ENCODE measurements at regions not wholly inside any gene's neighbourhood (a gene's known extent, or its start where the extent isn't known, plus 50 kb on each side); places are given as distances from the start of the nearest gene placed in this dataset.

DNA sequence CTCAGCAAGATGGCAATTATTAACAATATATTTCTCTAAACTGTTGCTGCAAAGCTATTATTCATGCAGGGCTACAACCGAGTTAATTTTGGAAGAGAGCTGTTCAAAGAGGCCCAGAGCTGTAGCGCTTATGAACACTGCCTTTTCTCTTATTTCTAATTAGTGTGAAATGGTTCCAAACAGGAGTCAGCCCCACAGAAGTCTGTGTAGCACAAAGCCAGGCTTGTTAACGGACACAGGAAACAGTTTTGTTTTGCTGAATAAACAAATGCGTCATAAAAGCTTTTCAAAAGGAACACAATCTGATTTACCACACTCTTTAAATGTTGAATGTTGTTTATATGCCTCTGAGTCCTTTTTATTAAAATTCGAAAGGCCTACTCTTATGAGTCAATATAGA is 396.5 kb downstream of the ANXA1 start:
- Histone ChIP-seq H3K9me3 (ENCODE audit: control insufficient read depth, low read length) (no peaks in the 10 kb centered on the region), H3K4me1 (ENCODE audit: control insufficient read depth, insufficient read depth, low read length, poor library complexity, severe bottlenecking) (peaks cover 4% of the 10 kb centered on the region), H3K36me3 (ENCODE audit: control insufficient read depth, insufficient read depth, low read length) (no peaks in the 10 kb centered on the region), H3K4me3 (ENCODE audit: extremely low read depth, insufficient read depth, low read length, poor library complexity, severe bottlenecking) (no peak overlapping the region), H3K27ac (ENCODE audit: low read depth, low read length, severe bottlenecking) (peak overlapping the region; percentile 0)
- 68% methylated on average over 3 of the region's 5 CpGs; no CpG with 5 or more reads in 1 of the 2 experiments for WGBS, 2 experiments (ENCODE audit: insufficient coverage in 2 of 2)

DNA sequence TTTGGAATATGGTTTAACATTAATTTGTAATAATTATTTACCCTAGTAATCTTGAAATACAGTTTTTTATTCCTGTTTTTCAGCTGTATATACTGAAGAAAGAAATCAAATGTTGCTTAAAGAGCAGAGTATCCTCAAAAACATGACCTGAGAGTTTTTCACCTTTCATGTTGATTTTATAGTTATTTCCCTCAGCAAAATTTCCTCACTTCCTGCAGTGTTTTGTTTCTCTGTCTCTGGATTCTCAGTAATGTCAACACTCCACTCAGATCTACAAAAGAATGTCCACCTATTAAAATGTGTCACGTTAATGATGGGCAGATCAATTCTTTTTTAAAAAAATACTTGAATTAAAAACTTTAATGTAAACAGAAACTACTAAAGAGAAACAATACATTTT is 398.3 kb downstream of the ANXA1 start:
- H3K4me3 ChIP-seq (ENCODE audit: extremely low read depth, insufficient read depth, low read length, poor library complexity, severe bottlenecking) = no peak overlapping the region
- no peaks in the 10 kb centered on the region for H3K9me3 ChIP-seq (ENCODE audit: control insufficient read depth, low read length)
- no peak overlapping the region for H3K27ac ChIP-seq (ENCODE audit: low read depth, low read length, severe bottlenecking)
- H3K36me3 ChIP-seq (ENCODE audit: control insufficient read depth, insufficient read depth, low read length) = no peaks in the 10 kb centered on the region
- peaks cover 4% of the 10 kb centered on the region for H3K4me1 ChIP-seq (ENCODE audit: control insufficient read depth, insufficient read depth, low read length, poor library complexity, severe bottlenecking)
- whole genome bisulfite sequencing, 2 experiments (ENCODE audit: insufficient coverage in 2 of 2) = no CpG with 5 or more reads among the region's 1 CpG

DNA sequence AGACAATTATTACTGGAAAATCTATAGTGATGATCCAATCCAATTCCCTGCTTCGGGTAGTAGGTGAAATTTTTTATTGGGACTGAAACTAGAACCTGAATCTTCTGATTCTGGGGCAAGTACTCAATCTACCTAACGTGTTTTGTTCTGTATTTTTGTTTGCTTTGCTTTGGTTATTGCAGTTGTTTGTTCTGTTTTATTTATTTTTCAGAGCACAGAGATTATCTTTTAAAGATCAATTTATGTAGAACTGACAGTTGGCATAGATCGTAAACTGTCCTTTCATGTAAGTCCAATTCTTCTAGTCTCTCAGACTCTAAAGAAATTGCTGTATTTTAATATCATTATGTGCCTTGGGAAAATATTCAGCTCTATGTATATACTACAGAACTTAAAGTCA is 401.6 kb downstream of the ANXA1 start:
- no peaks in the 10 kb centered on the region for H3K36me3 ChIP-seq (ENCODE audit: control insufficient read depth, insufficient read depth, low read length)
- no peaks in the 10 kb centered on the region for H3K4me1 ChIP-seq (ENCODE audit: control insufficient read depth, insufficient read depth, low read length, poor library complexity, severe bottlenecking)
- no peaks in the 10 kb centered on the region for H3K9me3 ChIP-seq (ENCODE audit: control insufficient read depth, low read length)
- H3K4me3 ChIP-seq (ENCODE audit: extremely low read depth, insufficient read depth, low read length, poor library complexity, severe bottlenecking) = no peak overlapping the region
- no peak overlapping the region for H3K27ac ChIP-seq (ENCODE audit: low read depth, low read length, severe bottlenecking)
- WGBS, 2 experiments (ENCODE audit: insufficient coverage in 2 of 2) = no CpG with 5 or more reads among the region's 3 CpGs

DNA sequence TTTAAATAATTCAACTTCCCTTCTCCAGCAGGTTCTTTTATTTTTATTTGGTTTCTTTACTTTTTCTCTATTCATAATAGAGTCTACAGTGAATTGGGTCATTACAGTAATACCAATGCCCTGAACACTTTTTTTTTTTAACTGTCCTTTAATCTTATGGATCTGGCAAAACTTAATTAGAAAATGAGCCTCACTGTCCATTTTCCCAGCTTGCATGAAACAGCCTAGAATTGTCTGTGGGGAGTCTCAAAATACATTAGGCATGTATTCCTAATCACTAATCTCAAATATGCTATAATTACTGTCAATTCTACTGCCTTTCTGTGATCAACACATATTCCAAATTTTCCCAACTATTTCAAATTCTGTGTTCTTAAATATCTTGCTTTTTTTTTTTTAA is 406.8 kb downstream of the ANXA1 start:
- no peaks in the 10 kb centered on the region for H3K36me3 ChIP-seq (ENCODE audit: control insufficient read depth, insufficient read depth, low read length)
- H3K27ac ChIP-seq (ENCODE audit: low read depth, low read length, severe bottlenecking) = no peak overlapping the region
- H3K9me3 ChIP-seq (ENCODE audit: control insufficient read depth, low read length) = no peaks in the 10 kb centered on the region
- no peaks in the 10 kb centered on the region for H3K4me1 ChIP-seq (ENCODE audit: control insufficient read depth, insufficient read depth, low read length, poor library complexity, severe bottlenecking)
- no peak overlapping the region for H3K4me3 ChIP-seq (ENCODE audit: extremely low read depth, insufficient read depth, low read length, poor library complexity, severe bottlenecking)

DNA sequence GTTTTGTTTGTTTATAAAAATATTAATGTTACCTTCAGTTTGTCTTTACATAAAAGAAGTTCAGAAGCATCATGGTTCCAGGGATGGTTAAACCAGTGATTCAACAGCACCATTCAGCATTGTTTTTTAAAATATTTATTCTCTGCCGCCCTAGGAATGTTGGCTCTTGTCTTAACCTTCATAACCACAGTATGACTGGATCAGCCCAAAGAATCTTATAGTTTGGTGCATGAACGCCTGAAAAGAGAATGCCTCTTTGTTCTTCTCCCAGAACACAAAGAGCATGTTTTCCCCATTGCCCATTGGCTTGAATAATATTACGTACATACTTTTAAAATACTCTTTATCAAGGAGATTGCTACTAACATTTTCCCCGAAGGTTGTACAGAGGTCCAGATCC is 413.4 kb downstream of the ANXA1 start:
- 83 to 89% methylated on average over 1 to 2 of the region's 4 CpGs for whole genome bisulfite sequencing, 2 experiments (ENCODE audit: insufficient coverage in 2 of 2)
- no peak overlapping the region for H3K4me3 ChIP-seq (ENCODE audit: extremely low read depth, insufficient read depth, low read length, poor library complexity, severe bottlenecking)
- H3K4me1 ChIP-seq (ENCODE audit: control insufficient read depth, insufficient read depth, low read length, poor library complexity, severe bottlenecking) = no peaks in the 10 kb centered on the region
- H3K9me3 ChIP-seq (ENCODE audit: control insufficient read depth, low read length) = no peaks in the 10 kb centered on the region
- H3K36me3 ChIP-seq (ENCODE audit: control insufficient read depth, insufficient read depth, low read length) = no peaks in the 10 kb centered on the region
- H3K27ac ChIP-seq (ENCODE audit: low read depth, low read length, severe bottlenecking) = no peak overlapping the region

DNA sequence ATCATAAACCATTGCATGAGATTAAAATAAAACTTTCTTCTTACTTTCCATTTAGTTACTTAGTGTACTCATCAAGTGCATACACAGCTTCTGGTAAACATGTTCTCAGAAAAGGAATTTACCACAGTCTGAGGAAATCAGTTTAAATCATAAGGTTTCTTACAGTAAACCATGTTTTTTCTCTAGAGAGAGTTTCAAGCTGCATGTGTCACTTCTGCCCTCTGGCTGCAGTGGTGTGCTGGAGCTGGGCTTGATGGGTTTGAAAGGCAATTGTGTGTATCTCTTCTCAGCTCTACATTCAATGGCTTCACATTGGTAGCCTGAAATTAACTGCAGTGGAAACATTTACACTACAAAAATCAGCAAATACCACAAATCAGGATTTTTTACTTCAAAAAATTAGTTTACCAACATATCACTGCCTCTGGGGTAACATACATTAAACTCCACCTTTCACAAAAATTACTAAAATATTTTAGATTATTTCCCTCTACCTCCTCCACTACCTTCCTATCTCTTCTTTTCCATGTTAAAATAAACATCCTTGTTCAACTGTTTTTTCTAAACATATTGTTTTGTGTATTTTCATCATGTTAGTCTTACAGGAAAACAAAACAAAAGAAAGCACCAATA is 414.3 kb downstream of the ANXA1 start:
- Histone ChIP-seq H3K4me1 (ENCODE audit: control insufficient read depth, insufficient read depth, low read length, poor library complexity, severe bottlenecking) (no peaks in the 10 kb centered on the region), H3K4me3 (ENCODE audit: extremely low read depth, insufficient read depth, low read length, poor library complexity, severe bottlenecking) (no peak overlapping the region), H3K36me3 (ENCODE audit: control insufficient read depth, insufficient read depth, low read length) (no peaks in the 10 kb centered on the region), H3K9me3 (ENCODE audit: control insufficient read depth, low read length) (no peaks in the 10 kb centered on the region), H3K27ac (ENCODE audit: low read depth, low read length, severe bottlenecking) (no peak overlapping the region)

DNA sequence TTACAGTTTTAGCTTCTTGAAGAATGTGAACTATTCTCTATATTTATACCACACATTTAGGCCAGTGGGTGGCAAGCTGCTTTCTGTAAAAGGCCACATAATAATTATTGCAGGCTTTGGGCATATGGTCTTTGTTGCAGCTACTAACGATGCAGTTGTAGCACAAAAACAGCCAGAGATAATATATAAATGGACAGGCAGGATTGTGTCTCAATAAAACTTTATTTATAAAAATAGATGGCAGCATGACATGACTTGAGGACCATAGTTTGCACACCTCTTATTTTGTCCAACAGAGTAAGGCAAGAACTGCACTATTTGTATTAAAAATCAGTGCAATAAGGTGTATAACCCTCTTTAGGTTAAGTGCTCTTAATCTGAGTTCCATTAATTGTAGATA is 415.0 kb downstream of the ANXA1 start:
- no peak overlapping the region for H3K4me3 ChIP-seq (ENCODE audit: extremely low read depth, insufficient read depth, low read length, poor library complexity, severe bottlenecking)
- no peaks in the 10 kb centered on the region for H3K4me1 ChIP-seq (ENCODE audit: control insufficient read depth, insufficient read depth, low read length, poor library complexity, severe bottlenecking)
- H3K36me3 ChIP-seq (ENCODE audit: control insufficient read depth, insufficient read depth, low read length) = no peaks in the 10 kb centered on the region
- H3K9me3 ChIP-seq (ENCODE audit: control insufficient read depth, low read length) = no peaks in the 10 kb centered on the region
- no peak overlapping the region for H3K27ac ChIP-seq (ENCODE audit: low read depth, low read length, severe bottlenecking)
- 80% methylated on average over 1 of the region's 1 CpG; no CpG with 5 or more reads in 1 of the 2 experiments for WGBS, 2 experiments (ENCODE audit: insufficient coverage in 2 of 2)

DNA sequence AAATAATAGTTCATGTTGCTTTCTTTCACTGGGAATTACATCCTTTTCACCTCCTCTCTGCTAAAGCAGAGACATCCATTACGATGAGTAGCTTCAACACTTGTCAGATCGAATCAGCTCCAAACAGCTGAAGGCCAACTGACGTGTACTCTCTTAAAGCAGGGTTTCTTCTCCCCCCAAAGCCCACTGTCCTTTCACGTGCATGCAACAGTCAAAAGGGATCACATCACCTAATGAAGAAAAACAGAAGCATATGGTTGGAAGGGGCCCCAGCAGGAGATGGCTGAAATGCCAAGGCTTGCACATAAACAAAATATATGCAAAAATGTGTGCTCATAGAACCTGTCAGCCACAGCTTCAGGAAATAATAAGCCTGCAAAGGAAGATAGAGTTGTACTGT is 421.6 kb downstream of the ANXA1 start:
- H3K4me1 ChIP-seq (ENCODE audit: control insufficient read depth, insufficient read depth, low read length, poor library complexity, severe bottlenecking) = no peaks in the 10 kb centered on the region
- WGBS, 2 experiments (ENCODE audit: insufficient coverage in 2 of 2) = 100% methylated on average over 2 of the region's 4 CpGs; no CpG with 5 or more reads in 1 of the 2 experiments
- H3K9me3 ChIP-seq (ENCODE audit: control insufficient read depth, low read length) = no peaks in the 10 kb centered on the region
- no peak overlapping the region for H3K4me3 ChIP-seq (ENCODE audit: extremely low read depth, insufficient read depth, low read length, poor library complexity, severe bottlenecking)
- no peak overlapping the region for H3K27ac ChIP-seq (ENCODE audit: low read depth, low read length, severe bottlenecking)
- no peaks in the 10 kb centered on the region for H3K36me3 ChIP-seq (ENCODE audit: control insufficient read depth, insufficient read depth, low read length)

DNA sequence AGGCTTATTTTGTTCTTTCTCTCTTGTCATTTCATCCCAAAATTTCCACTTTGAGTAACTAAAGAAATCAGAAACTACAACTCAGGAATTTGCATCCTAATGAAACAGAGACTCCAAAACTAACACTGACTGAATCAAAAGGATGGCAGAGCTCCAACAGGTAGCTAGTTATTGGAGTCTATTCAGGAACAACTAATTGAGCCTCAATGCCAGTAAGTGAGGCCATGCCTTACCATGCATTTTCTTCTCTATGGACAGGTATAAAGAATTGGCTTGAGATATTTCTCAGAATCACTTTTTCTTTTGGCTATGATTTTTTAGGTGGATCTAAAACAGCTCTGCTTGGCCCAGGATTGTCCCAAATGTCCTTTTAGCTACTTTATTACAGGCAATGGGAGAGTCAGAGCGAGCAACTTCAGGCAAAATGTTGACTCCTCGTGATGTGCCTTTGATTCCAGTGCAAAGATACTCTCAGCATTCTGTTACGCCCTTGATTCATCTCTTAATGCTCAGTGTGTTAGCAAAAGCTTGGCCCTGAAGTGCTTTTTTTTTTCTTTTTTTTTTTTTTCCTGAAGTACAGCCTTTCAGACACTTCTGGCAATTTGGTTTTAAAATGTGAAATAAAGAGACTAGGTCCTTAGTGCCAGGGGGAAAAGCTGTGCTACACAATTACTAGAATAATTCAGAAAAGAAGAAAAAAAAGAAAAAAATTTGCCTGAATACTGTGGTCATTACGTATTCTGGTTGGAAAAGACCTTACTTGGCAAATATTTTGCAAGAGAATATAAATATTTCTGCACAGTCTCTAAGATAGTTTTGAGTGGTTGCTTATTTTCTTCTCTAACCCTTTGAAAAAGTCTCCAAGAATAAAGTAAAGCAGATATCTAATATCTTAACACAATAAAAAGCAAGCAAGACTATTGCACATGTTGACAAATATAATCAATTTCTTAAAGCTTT is 423.7 kb downstream of the ANXA1 start:
- 85 to 93% methylated on average over 3 of the region's 4 CpGs for WGBS, 2 experiments (ENCODE audit: insufficient coverage in 2 of 2)
- Histone ChIP-seq H3K36me3 (ENCODE audit: control insufficient read depth, insufficient read depth, low read length) (no peaks in the 10 kb centered on the region), H3K9me3 (ENCODE audit: control insufficient read depth, low read length) (no peaks in the 10 kb centered on the region), H3K4me3 (ENCODE audit: extremely low read depth, insufficient read depth, low read length, poor library complexity, severe bottlenecking) (no peak overlapping the region), H3K4me1 (ENCODE audit: control insufficient read depth, insufficient read depth, low read length, poor library complexity, severe bottlenecking) (no peaks in the 10 kb centered on the region), H3K27ac (ENCODE audit: low read depth, low read length, severe bottlenecking) (no peak overlapping the region)

DNA sequence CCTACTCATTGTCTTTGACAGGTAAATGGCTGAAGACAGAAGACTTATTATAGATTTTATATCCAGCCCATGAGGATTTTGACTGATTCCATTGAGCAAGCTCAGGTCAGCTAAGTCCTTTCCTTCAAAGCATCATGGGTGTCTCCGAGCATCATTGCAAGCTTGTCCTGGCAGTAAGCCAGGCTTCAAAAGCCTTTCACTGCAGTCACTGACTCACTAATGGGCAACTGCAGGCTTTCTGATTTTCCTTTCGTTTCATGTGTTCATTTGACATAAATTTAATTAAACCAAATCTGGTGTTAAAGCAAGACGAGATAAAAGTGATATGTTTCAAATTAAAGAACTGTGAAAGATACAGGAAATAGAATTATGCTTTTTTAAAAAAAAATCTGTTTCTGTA is 426.2 kb downstream of the ANXA1 start:
- H3K4me1 ChIP-seq (ENCODE audit: control insufficient read depth, insufficient read depth, low read length, poor library complexity, severe bottlenecking) = no peaks in the 10 kb centered on the region
- WGBS, 2 experiments (ENCODE audit: insufficient coverage in 2 of 2) = 80 to 100% methylated on average over 1 to 2 of the region's 3 CpGs
- H3K36me3 ChIP-seq (ENCODE audit: control insufficient read depth, insufficient read depth, low read length) = no peaks in the 10 kb centered on the region

DNA sequence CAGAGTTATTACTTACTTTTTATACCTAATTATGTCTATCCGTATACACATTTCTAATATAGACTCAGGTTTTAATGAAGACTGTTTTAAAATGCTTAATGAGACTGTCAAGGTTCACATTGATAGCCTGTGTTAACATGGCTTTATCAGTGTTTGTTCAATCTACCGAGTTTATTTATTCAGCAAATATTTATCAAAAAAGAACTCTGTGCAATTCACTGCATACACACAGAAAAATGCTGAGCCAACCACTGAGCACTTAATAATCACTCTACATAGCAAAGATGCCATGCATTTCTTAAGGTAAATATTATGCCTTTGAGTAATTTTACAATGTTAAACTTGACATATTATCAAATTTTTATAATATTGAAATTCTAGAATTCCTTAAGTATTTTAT is 428.2 kb downstream of the ANXA1 start:
- Histone ChIP-seq H3K27ac (ENCODE audit: low read depth, low read length, severe bottlenecking) (no peak overlapping the region), H3K4me3 (ENCODE audit: extremely low read depth, insufficient read depth, low read length, poor library complexity, severe bottlenecking) (no peak overlapping the region), H3K36me3 (ENCODE audit: control insufficient read depth, insufficient read depth, low read length) (no peaks in the 10 kb centered on the region), H3K9me3 (ENCODE audit: control insufficient read depth, low read length) (no peaks in the 10 kb centered on the region), H3K4me1 (ENCODE audit: control insufficient read depth, insufficient read depth, low read length, poor library complexity, severe bottlenecking) (no peaks in the 10 kb centered on the region)
- WGBS, 2 experiments (ENCODE audit: insufficient coverage in 2 of 2) = no CpG with 5 or more reads among the region's 2 CpGs

More for the DNA sequence above, 426.2 kb downstream of the ANXA1 start:
- Histone ChIP-seq H3K9me3 (ENCODE audit: control insufficient read depth, low read length) (no peaks in the 10 kb centered on the region), H3K4me3 (ENCODE audit: extremely low read depth, insufficient read depth, low read length, poor library complexity, severe bottlenecking) (no peak overlapping the region), H3K27ac (ENCODE audit: low read depth, low read length, severe bottlenecking) (no peak overlapping the region)
